Lower leg skin (tissue), 4 donors: ENCODE measurements at regions not wholly inside any gene's neighbourhood (a gene's known extent, or its start where the extent isn't known, plus 50 kb on each side); places are given as distances from the start of the nearest gene placed in this dataset.

Experiments used
- DNase-seq, 2 donors: peaks; one replicate each; pipeline ENCODE4 v3.0.0-alpha.2; 2019; ENCODE audit warnings: low spot score in 2 of 2
- H3K4me3 ChIP-seq: fragments of 200-600 bp; sonication (generic); 2 replicates; pipeline ENCODE4 v1.5.1; 2017; ENCODE audit warnings: mild to moderate bottlenecking, low read depth; ENCODE audit not compliant: poor library complexity, severe bottlenecking
- POLR2A ChIP-seq, 2 donors: fragments of 450-650 bp; IDR thresholded peaks; one replicate each; pipeline ENCODE4 v1.6.1; 2016 to 2017; ENCODE audit warnings: antibody characterized with exemption in 2 of 2, mild to moderate bottlenecking in 1 of 2, moderate library complexity in 1 of 2
- WGBS, 2 donors: methylation state at CpG; one replicate each; pipeline ENCODE4 v1.1.5; 2018; 5-methylcytosine and 5-hydroxymethylcytosine counted together
- intact Hi-C: fragments of 100-400 bp; cut with DNase I; formaldehyde crosslinking; loops from one replicate; pipeline ENCODE4 v1.15.0; 2023; ENCODE audit warnings: low total_unique reads
- TF ChIP-seq, protein P1 (sequence below), 3 donors: fragments of 450-650 bp; IDR thresholded peaks; one replicate each; pipeline ENCODE4 v1.5.1; 2016; ENCODE audit warnings: antibody characterized with exemption in 3 of 3, mild to moderate bottlenecking in 3 of 3, moderate library complexity in 2 of 3

GRCh38 chr1:218982482-218982881 is 191.2 kb upstream of the LYPLAL1 start:
- intact Hi-C loops, result no loop called here
- no peak overlapping the region for H3K4me3 ChIP-seq
- DNase-seq, result no peak
- TF ChIP-seq, protein P1, sequence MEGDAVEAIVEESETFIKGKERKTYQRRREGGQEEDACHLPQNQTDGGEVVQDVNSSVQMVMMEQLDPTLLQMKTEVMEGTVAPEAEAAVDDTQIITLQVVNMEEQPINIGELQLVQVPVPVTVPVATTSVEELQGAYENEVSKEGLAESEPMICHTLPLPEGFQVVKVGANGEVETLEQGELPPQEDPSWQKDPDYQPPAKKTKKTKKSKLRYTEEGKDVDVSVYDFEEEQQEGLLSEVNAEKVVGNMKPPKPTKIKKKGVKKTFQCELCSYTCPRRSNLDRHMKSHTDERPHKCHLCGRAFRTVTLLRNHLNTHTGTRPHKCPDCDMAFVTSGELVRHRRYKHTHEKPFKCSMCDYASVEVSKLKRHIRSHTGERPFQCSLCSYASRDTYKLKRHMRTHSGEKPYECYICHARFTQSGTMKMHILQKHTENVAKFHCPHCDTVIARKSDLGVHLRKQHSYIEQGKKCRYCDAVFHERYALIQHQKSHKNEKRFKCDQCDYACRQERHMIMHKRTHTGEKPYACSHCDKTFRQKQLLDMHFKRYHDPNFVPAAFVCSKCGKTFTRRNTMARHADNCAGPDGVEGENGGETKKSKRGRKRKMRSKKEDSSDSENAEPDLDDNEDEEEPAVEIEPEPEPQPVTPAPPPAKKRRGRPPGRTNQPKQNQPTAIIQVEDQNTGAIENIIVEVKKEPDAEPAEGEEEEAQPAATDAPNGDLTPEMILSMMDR (IDR thresholded peaks at IDR 0.05), result no peak
- TF ChIP-seq POLR2A (IDR thresholded peaks at IDR 0.05), result no peak
- 64 to 66% methylated on average over 6 of the region's 6 CpGs for WGBS, 2 donors

- WGBS, 2 donors, result 95 to 96% methylated on average over 9 of the region's 9 CpGs
Observed at GRCh38 chr1:218983433-218983832, 190.2 kb upstream of the LYPLAL1 start.

DNA sequence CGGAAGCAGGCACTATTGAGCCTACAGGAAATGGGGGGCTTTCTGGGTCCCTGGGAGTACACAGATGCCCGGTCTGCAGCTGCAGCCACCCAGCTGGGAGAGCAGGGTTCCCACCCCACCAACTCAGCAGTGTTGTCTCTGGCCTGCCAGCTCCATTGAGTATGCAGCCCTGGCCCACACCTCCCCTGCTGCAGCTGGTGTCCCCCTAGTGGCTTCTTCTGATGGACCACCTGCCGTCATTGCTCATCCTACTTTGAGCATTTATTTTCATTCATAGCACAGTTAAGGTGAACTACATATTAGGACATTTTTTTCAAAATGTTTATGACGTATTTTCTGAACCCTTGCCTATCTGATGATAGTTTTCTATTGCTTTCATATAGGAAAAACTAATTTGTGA is 189.8 kb upstream of the LYPLAL1 start:
- intact Hi-C loops, result no loop called here

More at GRCh38 chr1:218983433-218983832, 190.2 kb upstream of the LYPLAL1 start:
- TF ChIP-seq, protein P1 (IDR thresholded peaks at IDR 0.05), result no peak
- no peak for TF ChIP-seq POLR2A (IDR thresholded peaks at IDR 0.05)
- H3K4me3 ChIP-seq, result no peak overlapping the region
- DNase-seq, result no peak
- intact Hi-C loops, result no loop called here

DNA sequence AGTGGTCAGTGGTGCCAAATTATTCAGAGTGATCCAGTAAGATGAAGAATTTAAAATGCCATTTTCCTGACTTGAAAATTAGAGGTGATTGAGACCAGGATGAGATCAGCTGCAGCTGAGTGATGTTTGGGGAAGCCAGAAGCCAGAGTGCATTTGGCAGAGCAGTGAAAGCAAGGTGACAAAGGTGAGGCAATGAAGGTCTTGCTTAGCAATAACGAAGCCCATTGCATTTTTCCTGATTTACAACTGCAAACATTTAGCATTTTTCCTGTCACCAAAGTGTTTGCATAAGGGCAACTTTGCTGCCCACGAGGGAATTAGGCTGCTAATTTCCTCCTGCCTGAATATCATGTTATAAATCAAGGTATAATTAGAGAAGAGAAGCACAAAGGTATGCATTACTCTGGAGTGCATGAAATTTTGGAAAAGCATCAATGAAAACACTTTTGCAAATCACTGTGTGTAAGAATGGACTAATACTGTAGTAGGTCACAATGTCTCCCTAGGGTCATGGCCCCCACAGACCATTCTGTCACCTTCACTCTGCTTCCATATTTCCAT is 188.2 kb upstream of the LYPLAL1 start:
- WGBS, 2 donors, result 32 to 34% methylated on average over 2 of the region's 2 CpGs
- intact Hi-C loops, result no loop called here
- DNase-seq, result no peak
- no peak for TF ChIP-seq POLR2A (IDR thresholded peaks at IDR 0.05)
- TF ChIP-seq, protein P1 (IDR thresholded peaks at IDR 0.05), result no peak
- no peak overlapping the region for H3K4me3 ChIP-seq

More for the DNA sequence above, 189.8 kb upstream of the LYPLAL1 start:
- 83 to 92% methylated on average over 4 of the region's 4 CpGs for WGBS, 2 donors
- H3K4me3 ChIP-seq, result no peak overlapping the region
- TF ChIP-seq, protein P1 (IDR thresholded peaks at IDR 0.05), result no peak
- TF ChIP-seq POLR2A (IDR thresholded peaks at IDR 0.05), result no peak
- no peak for DNase-seq

- 91 to 93% methylated on average over 3 of the region's 3 CpGs for WGBS, 2 donors
- intact Hi-C loops, result no loop called here
- TF ChIP-seq, protein P1 (IDR thresholded peaks at IDR 0.05), result no peak
- no peak for TF ChIP-seq POLR2A (IDR thresholded peaks at IDR 0.05)
- H3K4me3 ChIP-seq, result no peak overlapping the region
- DNase-seq, result no peak
Observed at GRCh38 chr1:218986816-218987215, 186.9 kb upstream of the LYPLAL1 start.

DNA sequence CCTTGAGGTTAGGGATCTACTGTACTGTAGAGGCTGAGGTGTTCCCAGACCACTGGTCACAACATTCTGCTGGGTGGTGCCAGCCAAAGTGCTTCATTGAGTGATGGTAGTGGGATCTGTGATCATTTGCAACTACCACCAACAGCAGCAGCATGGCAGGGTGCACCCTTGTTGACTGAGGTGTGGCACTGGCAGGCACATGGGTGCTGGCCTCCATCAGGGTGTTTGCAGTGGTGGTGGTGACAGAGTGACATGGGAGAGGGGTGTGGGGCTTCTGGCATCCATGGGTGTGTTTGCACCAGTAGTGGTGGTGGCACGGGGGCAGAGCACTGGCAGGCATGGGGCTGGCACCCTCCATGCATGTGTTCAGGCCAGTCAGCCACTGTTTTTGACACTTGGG is 183.7 kb upstream of the LYPLAL1 start:
- DNase-seq, result no peak
- 40 to 86% methylated on average over 1 of the region's 1 CpG for WGBS, 2 donors

More for the DNA sequence above, 183.7 kb upstream of the LYPLAL1 start:
- H3K4me3 ChIP-seq, result no peak overlapping the region
- TF ChIP-seq, protein P1 (IDR thresholded peaks at IDR 0.05), result no peak
- intact Hi-C loops, result no loop called here
